Choroid plexus epithelial cell (primary cell): ENCODE measurements at regions not wholly inside any gene's neighbourhood (a gene's known extent, or its start where the extent isn't known, plus 50 kb on each side); places are given as distances from the start of the nearest gene placed in this dataset.

Experiments used
- DNase-seq: peaks from one replicate; pipeline ENCODE4 v3.0.0-alpha.2; 2010; ENCODE audit warnings: low read depth
- H3K4me3 ChIP-seq: 2 replicates; pipeline ENCODE4 v1.5.1; 2011; ENCODE audit warnings: low read depth, mild to moderate bottlenecking, control low read depth, low read length, moderate library complexity
- TF ChIP-seq, protein P1 (sequence below): conservative IDR thresholded peaks from 2 replicates; pipeline ENCODE4 v1.5.1; 2011; ENCODE audit warnings: low read depth, mild to moderate bottlenecking, control low read depth, inconsistent platforms, low read length, moderate library complexity

DNA sequence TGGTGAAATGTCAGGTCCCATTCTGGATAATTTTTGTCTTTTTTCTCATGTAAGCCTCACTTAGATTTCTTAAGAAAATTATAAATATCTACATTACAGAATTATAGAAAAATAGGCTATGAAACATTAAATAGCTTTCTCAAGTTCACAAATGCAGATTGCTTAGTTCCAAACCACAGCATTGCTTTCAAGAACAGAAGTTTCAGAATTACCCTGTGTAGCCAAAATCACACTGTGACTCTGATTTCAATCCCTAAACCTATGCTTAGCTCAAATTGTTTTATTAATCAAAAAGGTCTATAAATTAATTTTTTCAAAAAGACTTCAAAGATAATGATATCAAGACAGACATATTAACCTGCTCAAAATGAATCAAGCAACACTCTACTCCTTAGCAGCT, 881.2 kb upstream of the PCDH20 start:
- DNase-seq = no peak

GRCh38 chr13:62294244-62294643, 878.6 kb upstream of the PCDH20 start:
- no peak overlapping the region for H3K4me3 ChIP-seq
- TF ChIP-seq, protein P1, sequence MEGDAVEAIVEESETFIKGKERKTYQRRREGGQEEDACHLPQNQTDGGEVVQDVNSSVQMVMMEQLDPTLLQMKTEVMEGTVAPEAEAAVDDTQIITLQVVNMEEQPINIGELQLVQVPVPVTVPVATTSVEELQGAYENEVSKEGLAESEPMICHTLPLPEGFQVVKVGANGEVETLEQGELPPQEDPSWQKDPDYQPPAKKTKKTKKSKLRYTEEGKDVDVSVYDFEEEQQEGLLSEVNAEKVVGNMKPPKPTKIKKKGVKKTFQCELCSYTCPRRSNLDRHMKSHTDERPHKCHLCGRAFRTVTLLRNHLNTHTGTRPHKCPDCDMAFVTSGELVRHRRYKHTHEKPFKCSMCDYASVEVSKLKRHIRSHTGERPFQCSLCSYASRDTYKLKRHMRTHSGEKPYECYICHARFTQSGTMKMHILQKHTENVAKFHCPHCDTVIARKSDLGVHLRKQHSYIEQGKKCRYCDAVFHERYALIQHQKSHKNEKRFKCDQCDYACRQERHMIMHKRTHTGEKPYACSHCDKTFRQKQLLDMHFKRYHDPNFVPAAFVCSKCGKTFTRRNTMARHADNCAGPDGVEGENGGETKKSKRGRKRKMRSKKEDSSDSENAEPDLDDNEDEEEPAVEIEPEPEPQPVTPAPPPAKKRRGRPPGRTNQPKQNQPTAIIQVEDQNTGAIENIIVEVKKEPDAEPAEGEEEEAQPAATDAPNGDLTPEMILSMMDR = no peak
- DNase-seq = peak; percentile 18

More for the DNA sequence above, 881.2 kb upstream of the PCDH20 start:
- no peak overlapping the region for H3K4me3 ChIP-seq
- TF ChIP-seq, protein P1 = no peak

- TF ChIP-seq, protein P1 = no peak
These were observed 877.2 kb upstream of the PCDH20 start for GRCh38 chr13:62292714-62293480.

GRCh38 chr13:62290542-62290941, 874.9 kb upstream of the PCDH20 start:
- TF ChIP-seq, protein P1 = no peak
- H3K4me3 ChIP-seq = no peak overlapping the region
- DNase-seq = no peak

More at GRCh38 chr13:62292714-62293480, 877.2 kb upstream of the PCDH20 start:
- DNase-seq = peak; percentile 3
- H3K4me3 ChIP-seq = no peak overlapping the region

- H3K4me3 ChIP-seq = no peak overlapping the region
- DNase-seq = no peak
- TF ChIP-seq, protein P1 = no peak
These were observed 872.1 kb upstream of the PCDH20 start for GRCh38 chr13:62287764-62288163.

- TF ChIP-seq, protein P1 = no peak
- DNase-seq = no peak
- H3K4me3 ChIP-seq = no peak overlapping the region
These were observed 864.9 kb upstream of the PCDH20 start for GRCh38 chr13:62280590-62280989.

GRCh38 chr13:62278271-62278670, 862.6 kb upstream of the PCDH20 start:
- no peak overlapping the region for H3K4me3 ChIP-seq
- peak; percentile 1 for DNase-seq
- TF ChIP-seq, protein P1 = no peak
